HEK293 (cell line): ENCODE measurements at regions not wholly inside any gene's neighbourhood (a gene's known extent, or its start where the extent isn't known, plus 50 kb on each side); places are given as distances from the start of the nearest gene placed in this dataset.

Source experiments
- ZBTB1 ChIP-seq: fragments of 450-650 bp; formaldehyde crosslinking; IDR thresholded peaks from 2 replicates; pipeline ENCODE4 v1.5.1; 2016; ENCODE audit warnings: missing biosample characterization, missing genetic modification characterization
- ZNF302 ChIP-seq: fragments of 450-650 bp; formaldehyde crosslinking; IDR thresholded peaks from 2 replicates; pipeline ENCODE4 v1.5.1; 2016; ENCODE audit warnings: missing biosample characterization, missing genetic modification characterization, low read depth
- TF ChIP-seq, protein P1 (sequence below): fragments of 450-650 bp; formaldehyde crosslinking; IDR thresholded peaks from 2 replicates; pipeline ENCODE4 v1.5.1; 2016; ENCODE audit warnings: missing biosample characterization, missing genetic modification characterization

DNA sequence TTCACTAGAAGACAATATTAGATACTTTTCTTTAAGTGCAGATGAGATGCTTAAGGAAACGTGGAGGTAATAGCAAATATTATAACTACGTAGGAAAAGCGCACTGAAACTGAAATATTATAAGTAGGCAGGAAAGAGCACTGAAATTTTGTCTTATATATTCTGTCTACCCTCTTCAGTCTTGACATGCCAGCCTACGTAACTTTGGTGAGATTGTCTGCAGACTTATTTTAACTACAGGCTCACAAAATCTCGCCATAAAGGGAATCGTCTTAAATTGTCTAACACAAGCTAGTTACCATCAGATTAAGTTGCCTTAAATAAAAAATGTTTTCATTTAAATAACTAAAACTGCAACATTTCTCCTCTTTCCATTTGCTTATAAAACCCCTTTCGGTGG is 280.1 kb upstream of the PTER start:
- TF ChIP-seq, protein P1, sequence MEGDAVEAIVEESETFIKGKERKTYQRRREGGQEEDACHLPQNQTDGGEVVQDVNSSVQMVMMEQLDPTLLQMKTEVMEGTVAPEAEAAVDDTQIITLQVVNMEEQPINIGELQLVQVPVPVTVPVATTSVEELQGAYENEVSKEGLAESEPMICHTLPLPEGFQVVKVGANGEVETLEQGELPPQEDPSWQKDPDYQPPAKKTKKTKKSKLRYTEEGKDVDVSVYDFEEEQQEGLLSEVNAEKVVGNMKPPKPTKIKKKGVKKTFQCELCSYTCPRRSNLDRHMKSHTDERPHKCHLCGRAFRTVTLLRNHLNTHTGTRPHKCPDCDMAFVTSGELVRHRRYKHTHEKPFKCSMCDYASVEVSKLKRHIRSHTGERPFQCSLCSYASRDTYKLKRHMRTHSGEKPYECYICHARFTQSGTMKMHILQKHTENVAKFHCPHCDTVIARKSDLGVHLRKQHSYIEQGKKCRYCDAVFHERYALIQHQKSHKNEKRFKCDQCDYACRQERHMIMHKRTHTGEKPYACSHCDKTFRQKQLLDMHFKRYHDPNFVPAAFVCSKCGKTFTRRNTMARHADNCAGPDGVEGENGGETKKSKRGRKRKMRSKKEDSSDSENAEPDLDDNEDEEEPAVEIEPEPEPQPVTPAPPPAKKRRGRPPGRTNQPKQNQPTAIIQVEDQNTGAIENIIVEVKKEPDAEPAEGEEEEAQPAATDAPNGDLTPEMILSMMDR (tag by site-specific recombination): no peak
- TF ChIP-seq ZBTB1: no peak
- no peak for TF ChIP-seq ZNF302 (tag by site-specific recombination)
